ENCODE measurements at regions not wholly inside any gene's neighbourhood (a gene's known extent, or its start where the extent isn't known, plus 50 kb on each side); places are given as distances from the start of the nearest gene placed in this dataset.

DNA sequence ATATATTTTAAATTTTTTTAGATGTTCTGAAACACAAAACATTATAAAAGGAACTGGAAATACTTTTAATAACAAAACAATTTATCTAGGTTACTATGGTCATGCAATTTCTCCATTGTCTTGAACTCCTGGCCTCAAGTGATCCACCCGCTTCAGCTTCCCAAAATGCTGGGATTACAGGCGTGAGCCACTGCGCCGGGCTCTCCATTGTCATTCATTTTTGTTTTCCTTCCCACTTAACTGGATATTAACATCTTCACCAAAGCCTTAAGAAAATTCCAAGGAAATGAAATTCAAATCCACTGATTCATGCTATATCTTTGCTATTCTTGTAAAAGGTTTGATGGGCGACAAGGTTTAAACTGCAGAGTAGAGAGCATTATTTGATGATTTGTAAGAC lies 279.5 kb upstream of the PKN2 start:
- no peak overlapping the region for H3K4me2 ChIP-seq (ENCODE audit: insufficient read depth, low read length)
- no peaks in the 10 kb centered on the region for H4K20me1 ChIP-seq (ENCODE audit: insufficient read depth, low read length)
- H3K79me2 ChIP-seq (ENCODE audit: insufficient read depth, low read length), result no peaks in the 10 kb centered on the region
- no peak overlapping the region for H3K4me3 ChIP-seq (ENCODE audit: insufficient read depth, low read length)
- H3K4me1 ChIP-seq (ENCODE audit: insufficient read depth, low read length), result no peaks in the 10 kb centered on the region
- TF ChIP-seq, protein P1, sequence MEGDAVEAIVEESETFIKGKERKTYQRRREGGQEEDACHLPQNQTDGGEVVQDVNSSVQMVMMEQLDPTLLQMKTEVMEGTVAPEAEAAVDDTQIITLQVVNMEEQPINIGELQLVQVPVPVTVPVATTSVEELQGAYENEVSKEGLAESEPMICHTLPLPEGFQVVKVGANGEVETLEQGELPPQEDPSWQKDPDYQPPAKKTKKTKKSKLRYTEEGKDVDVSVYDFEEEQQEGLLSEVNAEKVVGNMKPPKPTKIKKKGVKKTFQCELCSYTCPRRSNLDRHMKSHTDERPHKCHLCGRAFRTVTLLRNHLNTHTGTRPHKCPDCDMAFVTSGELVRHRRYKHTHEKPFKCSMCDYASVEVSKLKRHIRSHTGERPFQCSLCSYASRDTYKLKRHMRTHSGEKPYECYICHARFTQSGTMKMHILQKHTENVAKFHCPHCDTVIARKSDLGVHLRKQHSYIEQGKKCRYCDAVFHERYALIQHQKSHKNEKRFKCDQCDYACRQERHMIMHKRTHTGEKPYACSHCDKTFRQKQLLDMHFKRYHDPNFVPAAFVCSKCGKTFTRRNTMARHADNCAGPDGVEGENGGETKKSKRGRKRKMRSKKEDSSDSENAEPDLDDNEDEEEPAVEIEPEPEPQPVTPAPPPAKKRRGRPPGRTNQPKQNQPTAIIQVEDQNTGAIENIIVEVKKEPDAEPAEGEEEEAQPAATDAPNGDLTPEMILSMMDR (IDR thresholded peaks at IDR 0.05; ENCODE audit: extremely low read depth, low read depth, low read length), result no peak
- no peaks in the 10 kb centered on the region for H3K9me3 ChIP-seq (ENCODE audit: low read depth, low read length)
- no peak overlapping the region for H2AFZ ChIP-seq (ENCODE audit: low read length)
- DNase-seq (ENCODE audit: insufficient read length, low spot score, missing footprints), result no peak
- no peaks in the 10 kb centered on the region for H3K27me3 ChIP-seq (ENCODE audit: insufficient read depth, low read length)
- no peaks in the 10 kb centered on the region for H3K36me3 ChIP-seq (ENCODE audit: insufficient read depth, low read length)
- no peak overlapping the region for H3K27ac ChIP-seq (ENCODE audit: low read depth, low read length)

DNA sequence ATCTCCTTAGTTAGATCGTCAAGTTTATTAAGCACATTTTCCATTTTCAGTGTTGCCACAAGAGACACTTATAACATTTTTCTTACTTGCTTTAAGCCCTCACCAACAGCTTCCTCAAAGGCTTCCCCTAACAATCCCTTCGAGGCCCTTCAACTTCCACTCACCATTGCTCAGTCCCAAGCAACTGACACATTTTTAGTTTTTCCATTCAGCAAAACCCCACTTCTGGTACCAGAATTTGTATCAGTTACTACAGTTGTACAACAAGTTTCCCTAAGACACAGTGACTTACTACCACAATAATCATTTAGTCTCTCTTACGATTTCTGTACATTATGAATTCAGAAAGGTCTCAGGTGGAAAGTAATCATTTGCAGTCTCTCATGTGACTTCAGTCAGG lies 276.8 kb upstream of the PKN2 start:
- Histone ChIP-seq H3K79me2 (ENCODE audit: insufficient read depth, low read length) (no peaks in the 10 kb centered on the region), H3K36me3 (ENCODE audit: insufficient read depth, low read length) (no peaks in the 10 kb centered on the region), H3K4me2 (ENCODE audit: insufficient read depth, low read length) (no peak overlapping the region), H3K4me3 (ENCODE audit: insufficient read depth, low read length) (no peak overlapping the region), H2AFZ (ENCODE audit: low read length) (no peak overlapping the region), H3K9me3 (ENCODE audit: low read depth, low read length) (no peaks in the 10 kb centered on the region), H3K4me1 (ENCODE audit: insufficient read depth, low read length) (no peaks in the 10 kb centered on the region), H3K27ac (ENCODE audit: low read depth, low read length) (no peak overlapping the region), H4K20me1 (ENCODE audit: insufficient read depth, low read length) (no peaks in the 10 kb centered on the region), H3K27me3 (ENCODE audit: insufficient read depth, low read length) (no peaks in the 10 kb centered on the region)
- TF ChIP-seq, protein P1 (IDR thresholded peaks at IDR 0.05; ENCODE audit: extremely low read depth, low read depth, low read length), result no peak
- DNase-seq (ENCODE audit: insufficient read length, low spot score, missing footprints), result no peak

DNA sequence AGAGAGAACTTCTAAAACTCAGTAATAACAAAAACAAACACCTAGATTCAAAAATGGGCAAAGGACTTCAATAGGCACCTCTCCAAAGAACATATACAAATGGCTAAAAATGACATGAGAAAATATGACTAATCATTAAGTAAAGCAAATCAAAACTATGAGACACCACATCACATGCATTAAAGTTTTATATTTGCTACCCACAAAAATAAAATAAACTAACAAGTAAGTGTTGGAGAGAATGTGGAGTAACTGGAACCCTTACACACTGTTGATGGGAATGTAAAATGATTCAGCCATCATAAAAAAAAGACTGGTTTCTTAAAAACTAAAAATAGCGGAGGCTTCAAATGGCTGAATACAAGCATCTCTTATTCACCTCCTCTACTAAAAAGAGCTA lies 262.1 kb upstream of the PKN2 start:
- no peak overlapping the region for H2AFZ ChIP-seq (ENCODE audit: low read length)

DNA sequence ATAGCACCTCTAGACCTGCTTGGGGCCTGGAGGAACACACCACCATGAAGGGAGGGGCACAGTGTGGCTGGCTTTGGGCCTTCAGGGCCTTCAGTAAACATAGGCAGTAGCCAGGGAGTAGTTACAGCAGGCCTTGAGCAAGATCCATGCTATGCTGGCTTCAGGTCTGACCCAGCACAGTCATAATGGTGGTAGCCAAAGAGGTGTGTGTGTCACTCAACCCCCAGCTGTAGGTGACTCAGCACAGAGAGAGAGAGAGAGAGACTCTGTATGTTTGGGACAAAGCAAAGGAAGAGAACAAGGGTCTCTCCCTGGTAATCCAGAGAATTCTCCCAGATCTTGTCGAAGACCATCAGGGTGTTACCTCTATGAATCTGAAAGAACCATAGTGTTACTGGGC lies 250.5 kb upstream of the PKN2 start:
- no peaks in the 10 kb centered on the region for H3K4me1 ChIP-seq (ENCODE audit: insufficient read depth, low read length)
- DNase-seq (ENCODE audit: insufficient read length, low spot score, missing footprints), result no peak

More for the DNA sequence above, 262.1 kb upstream of the PKN2 start:
- Histone ChIP-seq H3K36me3 (ENCODE audit: insufficient read depth, low read length) (no peaks in the 10 kb centered on the region), H3K27me3 (ENCODE audit: insufficient read depth, low read length) (no peaks in the 10 kb centered on the region), H3K4me2 (ENCODE audit: insufficient read depth, low read length) (no peak overlapping the region), H3K4me1 (ENCODE audit: insufficient read depth, low read length) (no peaks in the 10 kb centered on the region), H3K79me2 (ENCODE audit: insufficient read depth, low read length) (no peaks in the 10 kb centered on the region), H3K4me3 (ENCODE audit: insufficient read depth, low read length) (no peak overlapping the region), H3K9me3 (ENCODE audit: low read depth, low read length) (no peaks in the 10 kb centered on the region), H4K20me1 (ENCODE audit: insufficient read depth, low read length) (no peaks in the 10 kb centered on the region), H3K27ac (ENCODE audit: low read depth, low read length) (no peak overlapping the region)
- no peak for DNase-seq (ENCODE audit: insufficient read length, low spot score, missing footprints)
- TF ChIP-seq, protein P1 (IDR thresholded peaks at IDR 0.05; ENCODE audit: extremely low read depth, low read depth, low read length), result no peak

More for the DNA sequence above, 250.5 kb upstream of the PKN2 start:
- Histone ChIP-seq H2AFZ (ENCODE audit: low read length) (no peak overlapping the region), H3K4me3 (ENCODE audit: insufficient read depth, low read length) (no peak overlapping the region), H3K4me2 (ENCODE audit: insufficient read depth, low read length) (no peak overlapping the region), H3K36me3 (ENCODE audit: insufficient read depth, low read length) (no peaks in the 10 kb centered on the region), H3K27ac (ENCODE audit: low read depth, low read length) (no peak overlapping the region), H3K79me2 (ENCODE audit: insufficient read depth, low read length) (no peaks in the 10 kb centered on the region), H4K20me1 (ENCODE audit: insufficient read depth, low read length) (no peaks in the 10 kb centered on the region), H3K9me3 (ENCODE audit: low read depth, low read length) (no peaks in the 10 kb centered on the region), H3K27me3 (ENCODE audit: insufficient read depth, low read length) (no peaks in the 10 kb centered on the region)
- TF ChIP-seq, protein P1 (IDR thresholded peaks at IDR 0.05; ENCODE audit: extremely low read depth, low read depth, low read length), result no peak

Data from osteoblast (primary cell).